CD8-positive, alpha-beta memory T cell (primary cell): ENCODE measurements at regions not wholly inside any gene's neighbourhood (a gene's known extent, or its start where the extent isn't known, plus 50 kb on each side); places are given as distances from the start of the nearest gene placed in this dataset.

Experiments
- CTCF ChIA-PET: fragments of 350-600 bp; sonication (Branson Sonifier 250); formaldehyde crosslinking; loops from one replicate; lab custom pipeline; 2021; ENCODE audit warnings: antibody characterized with exemption; lab: Charles Lee
- POLR2A ChIA-PET: fragments of 350-600 bp; sonication (Branson Sonifier 250); formaldehyde crosslinking; loops from one replicate; lab custom pipeline; 2021; ENCODE audit warnings: antibody characterized with exemption; lab: Charles Lee
- DNase-seq, 5 donors: peaks; one replicate each; pipeline versions ENCODE4 v3.0.0 to v3.0.0-alpha.2; 2020 to 2022; ENCODE audit warnings: mixed read lengths in 1 of 5
- H3K27ac ChIP-seq: one replicate; pipeline ENCODE4 v1.7.0; 2013; ENCODE audit warnings: low read depth, mild to moderate bottlenecking, low read length, moderate library complexity
- H3K27me3 ChIP-seq: 2 replicates; pipeline ENCODE4 v1.7.0; 2013; ENCODE audit warnings: low read length, mild to moderate bottlenecking; ENCODE audit not compliant: insufficient read depth, poor library complexity, severe bottlenecking
- H3K36me3 ChIP-seq: 2 replicates; pipeline ENCODE4 v1.7.0; 2013; ENCODE audit warnings: mild to moderate bottlenecking, low read length, moderate library complexity; ENCODE audit not compliant: insufficient read depth
- H3K4me1 ChIP-seq: 2 replicates; pipeline ENCODE4 v1.7.0; 2013; ENCODE audit warnings: mild to moderate bottlenecking, low read length, moderate library complexity; ENCODE audit not compliant: insufficient read depth
- H3K4me3 ChIP-seq: 2 replicates; pipeline ENCODE4 v1.7.0; 2013; ENCODE audit warnings: mild to moderate bottlenecking, low read length
- H3K9me3 ChIP-seq: 2 replicates; pipeline ENCODE4 v1.7.0; 2013; ENCODE audit warnings: mild to moderate bottlenecking, low read length
- H3K27ac Mint-ChIP-seq, 8 donors: one replicate each; pipeline ENCODE4 v1.8.0; 2020 to 2021; ENCODE audit warnings: mixed read lengths in 8 of 8, mild to moderate bottlenecking in 6 of 8, inconsistent platforms in 3 of 8, moderate library complexity in 3 of 8
- H3K27me3 Mint-ChIP-seq, 2 donors: one replicate each; pipeline ENCODE4 v1.8.0; 2020 to 2021; ENCODE audit warnings: mixed read lengths in 2 of 2, mild to moderate bottlenecking in 1 of 2, moderate library complexity in 1 of 2
- H3K36me3 Mint-ChIP-seq, 3 donors: one replicate each; pipeline ENCODE4 v1.8.0; 2020 to 2021; ENCODE audit warnings: mixed read lengths in 3 of 3, inconsistent platforms in 1 of 3, mild to moderate bottlenecking in 1 of 3
- H3K4me1 Mint-ChIP-seq, 3 donors: one replicate each; pipeline ENCODE4 v1.8.0; 2020 to 2021; ENCODE audit warnings: mixed read lengths in 3 of 3, inconsistent platforms in 1 of 3, mild to moderate bottlenecking in 1 of 3
- H3K4me3 Mint-ChIP-seq, 7 donors: one replicate each; pipeline ENCODE4 v1.8.0; 2020 to 2021; ENCODE audit warnings: mixed read lengths in 7 of 7, mild to moderate bottlenecking in 6 of 7, moderate library complexity in 4 of 7, inconsistent platforms in 2 of 7
- H3K9me3 Mint-ChIP-seq, 5 donors: one replicate each; pipeline ENCODE4 v1.8.0; 2020 to 2022; ENCODE audit warnings: mixed read lengths in 5 of 5, mild to moderate bottlenecking in 3 of 5, moderate library complexity in 2 of 5, inconsistent platforms in 1 of 5

GRCh38 chr6:156646496-156646895 is 130.7 kb upstream of the ARID1B start:
- no peaks in the 10 kb centered on the region for H3K36me3 ChIP-seq
- H3K9me3 ChIP-seq: no peaks in the 10 kb centered on the region
- no peak overlapping the region for H3K4me3 Mint-ChIP-seq
- H3K4me1 Mint-ChIP-seq: peaks cover 11 to 18% (median 16%) of the 10 kb centered on the region in 3 donors
- no peak overlapping the region for H3K27ac ChIP-seq
- H3K36me3 Mint-ChIP-seq: no peaks in the 10 kb centered on the region
- ChIA-PET CTCF (no interaction called here), POLR2A (no interaction called here)
- no peaks in the 10 kb centered on the region for H3K27me3 ChIP-seq
- H3K27me3 Mint-ChIP-seq: peaks cover 15 to 50% of the 10 kb centered on the region in 2 donors
- H3K4me1 ChIP-seq: peaks cover 11% of the 10 kb centered on the region
- no peak overlapping the region for H3K4me3 ChIP-seq
- H3K27ac Mint-ChIP-seq: no peak overlapping the region
- no peak for DNase-seq
- peaks cover 0 to 4% (median 0%) of the 10 kb centered on the region in 5 donors for H3K9me3 Mint-ChIP-seq

GRCh38 chr6:156645097-156645496 is 132.1 kb upstream of the ARID1B start:
- no peak overlapping the region for H3K4me3 ChIP-seq
- peaks cover 11% of the 10 kb centered on the region for H3K4me1 ChIP-seq
- no peaks in the 10 kb centered on the region for H3K27me3 ChIP-seq
- Mint-ChIP-seq H3K9me3 (peaks cover 0 to 8% (median 4%) of the 10 kb centered on the region in 5 donors), H3K36me3 (no peaks in the 10 kb centered on the region), H3K27me3 (peaks cover 17 to 54% of the 10 kb centered on the region in 2 donors), H3K4me1 (peaks cover 11 to 18% (median 16%) of the 10 kb centered on the region in 3 donors), H3K27ac (no peak overlapping the region), H3K4me3 (no peak overlapping the region)
- H3K9me3 ChIP-seq: no peaks in the 10 kb centered on the region
- no peak for DNase-seq
- H3K27ac ChIP-seq: no peak overlapping the region
- ChIA-PET POLR2A (no interaction called here), CTCF (no interaction called here)
- no peaks in the 10 kb centered on the region for H3K36me3 ChIP-seq

GRCh38 chr6:156639009-156639721 is 138.0 kb upstream of the ARID1B start:
- H3K36me3 ChIP-seq: no peaks in the 10 kb centered on the region
- H3K9me3 ChIP-seq: no peaks in the 10 kb centered on the region
- H3K4me1 ChIP-seq: peaks cover 10% of the 10 kb centered on the region
- H3K27ac Mint-ChIP-seq: no peak overlapping the region
- ChIA-PET POLR2A (no interaction called here), CTCF (no interaction called here)
- H3K27ac ChIP-seq: no peak overlapping the region
- no peaks in the 10 kb centered on the region for H3K36me3 Mint-ChIP-seq
- peaks cover 0 to 8% (median 4%) of the 10 kb centered on the region in 5 donors for H3K9me3 Mint-ChIP-seq
- no peak overlapping the region for H3K4me3 ChIP-seq
- H3K27me3 Mint-ChIP-seq: peaks cover 4 to 27% of the 10 kb centered on the region in 2 donors
- H3K4me3 Mint-ChIP-seq: peak overlapping the region in 1 of 7 donors; percentile 1
- no peak for DNase-seq
- peaks cover 14 to 16% (median 16%) of the 10 kb centered on the region in 3 donors for H3K4me1 Mint-ChIP-seq
- no peaks in the 10 kb centered on the region for H3K27me3 ChIP-seq

DNA sequence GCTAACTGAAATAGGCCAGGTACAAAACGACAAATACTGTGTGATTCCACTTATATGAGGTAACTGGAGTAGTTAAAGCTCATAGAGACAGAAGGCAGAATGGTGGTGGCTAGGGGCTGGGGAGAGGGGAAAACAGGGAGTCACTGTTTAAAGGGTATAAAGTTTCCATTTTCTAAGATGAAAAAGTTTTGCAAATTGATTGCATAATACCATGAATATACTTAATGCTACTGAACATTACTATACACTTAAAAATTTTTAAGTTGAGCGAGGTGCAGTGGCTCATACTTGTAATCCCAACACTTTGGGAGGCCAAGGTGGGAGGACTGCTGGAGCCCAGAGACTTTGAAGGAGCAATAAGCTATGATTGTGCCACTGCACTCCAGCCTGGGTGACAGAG is 138.6 kb upstream of the ARID1B start:
- Histone ChIP-seq H3K4me1 (peaks cover 16% of the 10 kb centered on the region), H3K36me3 (no peaks in the 10 kb centered on the region), H3K4me3 (no peak overlapping the region), H3K9me3 (no peaks in the 10 kb centered on the region), H3K27ac (no peak overlapping the region), H3K27me3 (no peaks in the 10 kb centered on the region)
- Mint-ChIP-seq H3K36me3 (no peaks in the 10 kb centered on the region), H3K4me1 (peaks cover 18 to 21% (median 21%) of the 10 kb centered on the region in 3 donors), H3K4me3 (no peak overlapping the region), H3K27ac (no peak overlapping the region), H3K27me3 (peaks cover 4 to 22% of the 10 kb centered on the region in 2 donors), H3K9me3 (peaks cover 0 to 8% (median 4%) of the 10 kb centered on the region in 5 donors)
- CTCF ChIA-PET: no interaction called here
- no peak for DNase-seq
- POLR2A ChIA-PET: no interaction called here

DNA sequence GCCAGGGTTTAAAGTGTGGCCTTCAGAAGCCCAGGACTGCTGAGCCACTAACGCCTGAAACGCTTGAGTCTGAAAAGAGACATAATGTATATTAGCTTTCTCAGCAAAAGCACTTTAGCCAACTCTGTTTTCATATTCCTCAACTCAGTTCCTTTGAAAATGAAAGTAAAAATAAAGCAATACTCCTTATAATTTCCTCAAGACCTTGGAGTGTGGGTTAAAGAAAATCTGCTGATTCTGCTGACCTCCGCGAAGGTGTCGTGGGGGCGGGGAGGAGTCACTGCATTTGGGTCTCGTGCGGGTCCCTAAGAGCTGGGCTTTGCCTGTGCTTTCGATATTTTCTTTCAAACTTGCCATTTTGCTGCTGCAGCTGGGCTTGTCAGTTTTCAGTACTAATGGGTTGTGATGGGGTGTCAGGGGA is 142.2 kb upstream of the ARID1B start:
- no peaks in the 10 kb centered on the region for H3K36me3 ChIP-seq
- peaks cover 2 to 17% of the 10 kb centered on the region in 2 donors for H3K27me3 Mint-ChIP-seq
- H3K4me1 Mint-ChIP-seq: peaks cover 22 to 26% (median 26%) of the 10 kb centered on the region in 3 donors
- DNase-seq: no peak
- ChIA-PET POLR2A (no interaction called here), CTCF (no interaction called here)
- H3K4me1 ChIP-seq: peaks cover 17% of the 10 kb centered on the region
- H3K27ac Mint-ChIP-seq: peak overlapping the region in 1 of 8 donors; percentile 40
- H3K27me3 ChIP-seq: no peaks in the 10 kb centered on the region
- H3K9me3 Mint-ChIP-seq: no peaks in the 10 kb centered on the region
- no peaks in the 10 kb centered on the region for H3K9me3 ChIP-seq
- H3K27ac ChIP-seq: no peak overlapping the region
- peak overlapping the region in 6 of 7 donors; percentile 7 to 65 (median 38) for H3K4me3 Mint-ChIP-seq
- no peak overlapping the region for H3K4me3 ChIP-seq
- no peaks in the 10 kb centered on the region for H3K36me3 Mint-ChIP-seq

- POLR2A ChIA-PET: no interaction called here
- no peak overlapping the region for H3K27ac ChIP-seq
- no peaks in the 10 kb centered on the region for H3K9me3 ChIP-seq
- peaks cover 17% of the 10 kb centered on the region for H3K4me1 ChIP-seq
- CTCF ChIA-PET: no interaction called here
- no peak for DNase-seq
- H3K36me3 ChIP-seq: no peaks in the 10 kb centered on the region
- H3K4me3 ChIP-seq: no peak overlapping the region
- H3K36me3 Mint-ChIP-seq: no peaks in the 10 kb centered on the region
- peaks cover 22 to 26% (median 26%) of the 10 kb centered on the region in 3 donors for H3K4me1 Mint-ChIP-seq
- no peaks in the 10 kb centered on the region for H3K9me3 Mint-ChIP-seq
- no peaks in the 10 kb centered on the region for H3K27me3 ChIP-seq
- peak overlapping the region in 2 of 8 donors; percentile 51 to 84 for H3K27ac Mint-ChIP-seq
- peak overlapping the region in 1 of 7 donors; percentile 65 for H3K4me3 Mint-ChIP-seq
- peaks cover 2 to 17% of the 10 kb centered on the region in 2 donors for H3K27me3 Mint-ChIP-seq
Observed at GRCh38 chr6:156634048-156634447, 143.1 kb upstream of the ARID1B start.

- Histone ChIP-seq H3K27me3 (no peaks in the 10 kb centered on the region), H3K36me3 (no peaks in the 10 kb centered on the region), H3K27ac (no peak overlapping the region), H3K4me1 (peaks cover 17% of the 10 kb centered on the region), H3K9me3 (no peaks in the 10 kb centered on the region), H3K4me3 (no peak overlapping the region)
- Mint-ChIP-seq H3K9me3 (no peaks in the 10 kb centered on the region), H3K36me3 (no peaks in the 10 kb centered on the region), H3K27ac (peak overlapping the region in 1 of 8 donors; percentile 77), H3K4me3 (no peak overlapping the region), H3K27me3 (peaks cover under 1 to 16% of the 10 kb centered on the region in 2 donors), H3K4me1 (peaks cover 22 to 26% (median 26%) of the 10 kb centered on the region in 3 donors)
- POLR2A ChIA-PET: no interaction called here
- DNase-seq: no peak
- CTCF ChIA-PET: no interaction called here
Observed at GRCh38 chr6:156633291-156633690, 143.9 kb upstream of the ARID1B start.

DNA sequence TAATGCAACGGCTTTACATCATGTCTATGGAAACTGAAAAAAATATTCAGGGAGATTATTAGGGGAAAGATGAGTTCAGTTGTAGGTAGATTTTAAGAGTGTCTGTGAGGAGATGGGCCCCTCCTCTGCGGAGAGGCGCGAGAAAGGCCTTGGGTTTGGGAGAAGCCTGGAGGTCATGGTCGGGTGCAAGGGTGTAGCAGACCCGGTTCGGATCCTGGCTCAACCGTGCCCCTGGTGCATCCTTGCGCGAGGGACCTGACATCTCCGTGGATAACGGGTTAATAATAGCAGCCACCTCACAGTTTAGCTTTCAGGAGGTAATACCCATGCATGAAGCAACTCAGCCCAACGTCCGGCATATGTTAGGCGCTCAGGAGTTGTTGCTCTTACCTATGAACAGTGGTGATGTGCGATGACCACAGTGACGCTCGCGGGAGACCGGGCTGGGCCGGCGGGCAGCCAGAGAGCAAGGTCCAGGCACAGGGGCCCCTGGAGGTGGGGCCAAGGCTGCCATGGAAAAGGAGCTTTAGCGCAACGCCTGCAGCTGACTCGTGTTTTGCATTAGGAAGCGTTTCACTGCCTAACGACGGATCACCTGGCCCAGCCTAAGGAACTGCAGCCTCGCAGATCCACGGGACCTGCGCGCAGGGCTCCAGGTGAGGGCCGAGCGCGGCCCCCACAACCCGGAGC is 146.4 kb upstream of the ARID1B start:
- Histone ChIP-seq H3K27ac (no peak overlapping the region), H3K36me3 (no peaks in the 10 kb centered on the region), H3K9me3 (no peaks in the 10 kb centered on the region), H3K4me1 (peaks cover 17% of the 10 kb centered on the region), H3K27me3 (no peaks in the 10 kb centered on the region), H3K4me3 (no peak overlapping the region)
- Mint-ChIP-seq H3K36me3 (no peaks in the 10 kb centered on the region), H3K4me3 (no peak overlapping the region), H3K27me3 (peaks cover 2 to 16% of the 10 kb centered on the region in 2 donors), H3K4me1 (peaks cover 22 to 26% (median 25%) of the 10 kb centered on the region in 3 donors), H3K9me3 (no peaks in the 10 kb centered on the region), H3K27ac (no peak overlapping the region)
- POLR2A ChIA-PET: no interaction called here
- no peak for DNase-seq
- CTCF ChIA-PET: no interaction called here
